Mesenchymal stem cell (in vitro differentiated cells and primary cell): ENCODE measurements at regions not wholly inside any gene's neighbourhood (a gene's known extent, or its start where the extent isn't known, plus 50 kb on each side); places are given as distances from the start of the nearest gene placed in this dataset.
A peak's percentile ranks its signal among the peaks of the same experiment; 100 is the strongest.

Experiments used
- DNase-seq: peaks from one replicate; pipeline ENCODE4 v3.0.0-alpha.2; 2013
- H2AFZ ChIP-seq: one replicate; pipeline ENCODE4 v1.6.1; 2013; ENCODE audit warnings: low read depth, mild to moderate bottlenecking, control low read depth, inconsistent platforms, low read length, moderate library complexity
- H2AK5ac ChIP-seq: 2 replicates; pipeline ENCODE4 v1.6.1; 2013; ENCODE audit warnings: low read length, moderate library complexity, mild to moderate bottlenecking, inconsistent platforms; ENCODE audit not compliant: severe bottlenecking
- H2BK120ac ChIP-seq: one replicate; pipeline ENCODE4 v1.6.1; 2013; ENCODE audit warnings: low read depth, mild to moderate bottlenecking, inconsistent platforms, low read length, moderate library complexity
- H2BK12ac ChIP-seq, 2 experiments: one replicate each; pipeline ENCODE4 v1.6.1; 2013; ENCODE audit warnings: inconsistent platforms in 2 of 2, low read length in 2 of 2, mild to moderate bottlenecking in 2 of 2, moderate library complexity in 2 of 2, control low read depth in 1 of 2
- H2BK15ac ChIP-seq: one replicate; pipeline ENCODE4 v1.6.1; 2013; ENCODE audit warnings: mild to moderate bottlenecking, low read depth, inconsistent platforms; ENCODE audit not compliant: poor library complexity, severe bottlenecking
- H2BK5ac ChIP-seq: 2 replicates; pipeline ENCODE4 v1.6.1; 2013; ENCODE audit warnings: low read depth, mild to moderate bottlenecking, low read length, control low read depth, inconsistent platforms; ENCODE audit not compliant: poor library complexity, severe bottlenecking
- H3K14ac ChIP-seq, 2 experiments: one replicate each; pipeline ENCODE4 v1.6.1; 2013; ENCODE audit warnings: inconsistent platforms in 2 of 2, low read length in 2 of 2, control low read depth in 1 of 2, mild to moderate bottlenecking in 1 of 2, moderate library complexity in 1 of 2
- H3K18ac ChIP-seq, 2 experiments: one replicate each; pipeline ENCODE4 v1.6.1; 2013; ENCODE audit warnings: inconsistent platforms in 2 of 2, low read length in 2 of 2, control low read depth in 1 of 2, low read depth in 1 of 2, mild to moderate bottlenecking in 1 of 2
- H3K23ac ChIP-seq, 2 experiments: one replicate each; pipeline ENCODE4 v1.6.1; 2013; ENCODE audit warnings: inconsistent platforms in 2 of 2, low read length in 2 of 2, mild to moderate bottlenecking in 2 of 2, moderate library complexity in 2 of 2, control low read depth in 1 of 2
- H3K27ac ChIP-seq: 2 replicates; pipeline ENCODE4 v1.5.1; 2013; ENCODE audit warnings: mild to moderate bottlenecking, moderate library complexity, low read length, control low read depth, inconsistent platforms; ENCODE audit not compliant: poor library complexity, severe bottlenecking
- H3K27me3 ChIP-seq, 2 experiments: 2 replicates each; pipeline versions ENCODE4 v1.6.1 to v1.7.0; 2013; ENCODE audit warnings: low read length in 2 of 2, mild to moderate bottlenecking in 2 of 2, moderate library complexity in 2 of 2, control low read depth in 1 of 2, inconsistent platforms in 1 of 2; ENCODE audit not compliant: control insufficient read depth in 1 of 2, insufficient read depth in 1 of 2
- H3K36me3 ChIP-seq, 2 experiments: 2 replicates each; pipeline versions ENCODE4 v1.6.1 to v1.7.0; 2013; ENCODE audit warnings: low read length in 2 of 2, control low read depth in 1 of 2, inconsistent platforms in 1 of 2, low read depth in 1 of 2, mild to moderate bottlenecking in 1 of 2; ENCODE audit not compliant: insufficient read depth in 2 of 2, control insufficient read depth in 1 of 2
- H3K4ac ChIP-seq, 2 experiments: one replicate each; pipeline ENCODE4 v1.6.1; 2013; ENCODE audit warnings: inconsistent platforms in 2 of 2, low read length in 2 of 2, mild to moderate bottlenecking in 2 of 2, moderate library complexity in 2 of 2, control low read depth in 1 of 2, low read depth in 1 of 2
- H3K4me1 ChIP-seq: 2 replicates; pipeline ENCODE4 v1.6.1; 2013; ENCODE audit warnings: low read depth, low read length, control low read depth; ENCODE audit not compliant: control insufficient read depth, insufficient read depth
- H3K4me2 ChIP-seq: 2 replicates; pipeline ENCODE4 v1.6.1; 2013; ENCODE audit warnings: low read length, mild to moderate bottlenecking, inconsistent platforms; ENCODE audit not compliant: poor library complexity, severe bottlenecking
- H3K4me3 ChIP-seq, 2 experiments: 2 replicates each; pipeline versions ENCODE4 v1.5.1 to v1.7.0; 2013; ENCODE audit warnings: low read length in 2 of 2, mild to moderate bottlenecking in 2 of 2, control low read depth in 1 of 2, low read depth in 1 of 2; ENCODE audit not compliant: insufficient read depth in 1 of 2
- H3K79me1 ChIP-seq: replicated peaks from 2 replicates; pipeline ENCODE4 v1.6.1; 2013; ENCODE audit warnings: mild to moderate bottlenecking, control low read depth, low read length, inconsistent platforms; ENCODE audit not compliant: poor library complexity, severe bottlenecking
- H3K9ac ChIP-seq: 2 replicates; pipeline ENCODE4 v1.7.0; 2013; ENCODE audit warnings: mild to moderate bottlenecking, low read length, moderate library complexity
- H3K9me3 ChIP-seq: 2 replicates; pipeline ENCODE4 v1.7.0; 2013; ENCODE audit warnings: mild to moderate bottlenecking, low read length; ENCODE audit not compliant: control insufficient read depth
- H4K8ac ChIP-seq: one replicate; pipeline ENCODE4 v1.6.1; 2013; ENCODE audit warnings: inconsistent platforms, mild to moderate bottlenecking, low read length, moderate library complexity
- H4K91ac ChIP-seq: one replicate; pipeline ENCODE4 v1.6.1; 2013; ENCODE audit warnings: mild to moderate bottlenecking, low read length, inconsistent platforms
- WGBS: methylation state at CpG from one replicate; pipeline ENCODE4 v1.1.7; 2013; ENCODE audit warnings: mixed read lengths; 5-methylcytosine and 5-hydroxymethylcytosine counted together

DNA sequence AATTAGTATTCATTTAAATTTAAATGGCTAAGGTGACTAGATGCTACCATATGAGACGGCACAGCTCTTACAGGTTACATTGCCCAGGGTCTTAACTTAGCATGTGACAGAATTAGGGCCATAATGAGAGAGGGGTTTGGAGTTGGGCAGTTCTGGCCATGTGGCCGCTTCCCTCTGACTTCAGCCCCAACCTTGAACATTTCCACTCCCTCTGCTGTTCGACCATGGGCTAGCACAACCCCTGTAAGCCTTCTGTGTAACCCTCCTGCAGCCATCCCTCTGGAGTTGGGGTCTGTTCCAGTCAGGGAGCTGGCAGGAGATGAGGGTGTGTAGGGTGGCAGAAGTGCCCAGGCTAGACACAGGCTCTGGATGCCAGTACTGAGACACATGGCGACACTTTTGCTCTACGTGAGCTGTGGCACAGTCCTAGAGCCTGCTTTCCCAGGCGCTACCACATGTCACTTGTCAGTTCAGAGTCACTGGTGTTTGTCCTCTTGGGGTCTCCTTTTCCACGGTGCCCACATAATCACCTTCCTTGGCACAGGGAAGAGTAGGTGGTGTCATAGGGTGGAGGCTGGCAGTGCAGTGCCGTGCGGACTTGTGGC is 128.7 kb upstream of the PITX1 start:
- no peak overlapping the region for H3K23ac ChIP-seq
- no peak overlapping the region for H3K4me2 ChIP-seq
- no peak overlapping the region for H2BK5ac ChIP-seq
- no peak for DNase-seq
- no peak overlapping the region for H2BK15ac ChIP-seq
- H3K18ac ChIP-seq, result no peak overlapping the region
- H3K27ac ChIP-seq, result no peak overlapping the region
- no peak overlapping the region for H3K9ac ChIP-seq
- H2BK120ac ChIP-seq, result no peak overlapping the region
- H2BK12ac ChIP-seq, result no peak overlapping the region
- no peak overlapping the region for H2AFZ ChIP-seq
- H4K8ac ChIP-seq, result no peak overlapping the region
- no peak overlapping the region for H3K4ac ChIP-seq
- H3K9me3 ChIP-seq, result peaks cover 23% of the 10 kb centered on the region
- no peak overlapping the region for H3K14ac ChIP-seq
- 81% methylated on average over 7 of the region's 9 CpGs for WGBS
- H4K91ac ChIP-seq, result peak overlapping the region; percentile 18
- H2AK5ac ChIP-seq, result no peak overlapping the region
- H3K36me3 ChIP-seq, result no peaks in the 10 kb centered on the region
- no peaks in the 10 kb centered on the region for H3K4me1 ChIP-seq
- no peaks in the 10 kb centered on the region for H3K79me1 ChIP-seq
- peaks cover 42 to 51% of the 10 kb centered on the region in 2 experiments for H3K27me3 ChIP-seq
- no peak overlapping the region for H3K4me3 ChIP-seq

DNA sequence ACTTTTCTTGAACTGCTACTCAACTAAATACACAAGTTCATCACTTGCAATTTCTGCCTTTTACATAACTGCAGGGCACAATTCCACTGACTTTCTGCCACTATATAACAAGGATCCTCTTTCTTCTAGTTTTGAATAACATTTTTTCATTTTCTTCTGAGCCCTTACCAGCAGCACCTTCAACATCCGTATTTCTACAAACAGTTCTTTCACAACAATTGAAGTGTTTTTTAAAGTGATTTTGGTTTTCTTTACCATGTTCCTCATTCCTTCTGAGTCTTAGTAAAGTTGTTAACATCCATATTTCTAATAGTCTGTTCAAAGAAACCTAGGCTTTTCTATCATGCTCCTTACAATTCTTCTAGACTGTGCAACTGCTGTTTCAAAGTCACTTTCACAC is 127.2 kb upstream of the PITX1 start:
- DNase-seq, result no peak
- no peak overlapping the region for H3K9ac ChIP-seq
- no peak overlapping the region for H2AFZ ChIP-seq
- H3K27me3 ChIP-seq, result peaks cover 31 to 39% of the 10 kb centered on the region in 2 experiments
- H2BK5ac ChIP-seq, result no peak overlapping the region
- H3K18ac ChIP-seq, result no peak overlapping the region
- H4K91ac ChIP-seq, result no peak overlapping the region
- H3K79me1 ChIP-seq, result no peaks in the 10 kb centered on the region
- no peak overlapping the region for H3K27ac ChIP-seq
- no peak overlapping the region for H3K4me2 ChIP-seq
- no peaks in the 10 kb centered on the region for H3K36me3 ChIP-seq
- peaks cover 24% of the 10 kb centered on the region for H3K9me3 ChIP-seq
- no peak overlapping the region for H2BK120ac ChIP-seq
- H4K8ac ChIP-seq, result no peak overlapping the region
- H2AK5ac ChIP-seq, result no peak overlapping the region
- no CpG with 5 or more reads among the region's 1 CpG for WGBS
- H3K4me3 ChIP-seq, result no peak overlapping the region
- no peak overlapping the region for H3K23ac ChIP-seq
- no peaks in the 10 kb centered on the region for H3K4me1 ChIP-seq
- H2BK15ac ChIP-seq, result no peak overlapping the region
- H3K4ac ChIP-seq, result no peak overlapping the region
- no peak overlapping the region for H3K14ac ChIP-seq
- H2BK12ac ChIP-seq, result no peak overlapping the region

DNA sequence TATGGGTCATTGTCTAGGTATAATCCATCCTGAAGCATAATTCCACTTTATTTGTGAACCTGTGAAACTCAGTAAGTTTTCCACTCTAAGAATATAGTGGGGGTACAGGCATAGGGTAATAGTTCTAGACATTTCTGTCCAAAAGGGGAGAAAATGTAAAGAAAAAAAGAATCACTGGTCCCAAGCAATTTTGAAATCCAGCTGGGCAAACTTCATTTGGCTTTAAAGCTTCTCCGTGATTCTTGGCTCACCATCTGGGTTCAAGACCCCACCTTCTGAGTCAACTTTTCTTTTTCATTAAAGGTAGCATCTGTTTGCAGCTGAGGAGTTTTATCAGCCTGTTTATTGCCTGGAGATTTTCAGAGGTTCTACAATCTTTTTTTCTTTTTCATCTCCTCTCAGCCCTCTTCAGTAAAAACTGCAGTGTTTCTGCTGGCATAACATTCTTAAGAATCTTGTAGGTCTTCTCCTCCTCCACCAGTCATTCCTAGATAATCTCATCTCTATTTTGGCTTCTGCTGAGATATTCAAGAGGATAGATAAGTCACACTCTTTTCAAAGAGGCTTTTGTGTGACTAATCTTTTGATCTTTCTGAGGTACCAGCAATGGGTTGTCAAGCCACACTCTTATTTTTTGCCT is 126.1 kb upstream of the PITX1 start:
- H3K18ac ChIP-seq, result no peak overlapping the region
- H3K4me1 ChIP-seq, result no peaks in the 10 kb centered on the region
- H3K4me3 ChIP-seq, result no peak overlapping the region
- H2BK12ac ChIP-seq, result no peak overlapping the region
- no peak overlapping the region for H3K27ac ChIP-seq
- peaks cover 24% of the 10 kb centered on the region for H3K9me3 ChIP-seq
- no peak overlapping the region for H4K91ac ChIP-seq
- H4K8ac ChIP-seq, result no peak overlapping the region
- no peak overlapping the region for H3K4me2 ChIP-seq
- no peak overlapping the region for H3K23ac ChIP-seq
- no peaks in the 10 kb centered on the region for H3K36me3 ChIP-seq
- no peak overlapping the region for H2BK120ac ChIP-seq
- H2BK15ac ChIP-seq, result no peak overlapping the region
- no peak overlapping the region for H2AFZ ChIP-seq
- 75% methylated on average over 1 of the region's 1 CpG for WGBS
- H3K27me3 ChIP-seq, result peaks cover 39% of the 10 kb centered on the region in 2 experiments
- no peak overlapping the region for H3K9ac ChIP-seq
- H3K4ac ChIP-seq, result no peak overlapping the region
- no peak overlapping the region for H2BK5ac ChIP-seq
- no peak for DNase-seq
- H2AK5ac ChIP-seq, result no peak overlapping the region
- H3K79me1 ChIP-seq, result no peaks in the 10 kb centered on the region
- H3K14ac ChIP-seq, result no peak overlapping the region

DNA sequence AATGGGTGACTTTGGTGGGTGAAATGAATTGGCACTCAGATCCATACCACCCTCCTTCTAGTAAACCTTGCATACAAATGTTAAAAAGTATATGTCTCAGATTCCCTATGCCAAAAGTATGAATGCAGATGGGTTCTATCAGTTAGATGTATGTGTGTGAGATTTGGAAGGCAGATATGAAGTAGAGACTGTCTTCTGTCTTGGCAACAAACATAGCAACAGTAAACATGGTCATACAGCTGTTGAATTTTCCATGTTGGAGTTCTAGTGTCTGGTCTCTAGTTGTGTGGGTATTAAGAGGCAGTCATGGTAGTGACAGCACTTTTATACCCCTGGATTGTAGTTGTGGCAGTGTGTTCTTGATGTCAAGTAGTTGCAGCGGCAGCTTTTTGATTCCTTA is 125.6 kb upstream of the PITX1 start:
- no peak overlapping the region for H2BK15ac ChIP-seq
- H2BK5ac ChIP-seq, result no peak overlapping the region
- DNase-seq, result peak; percentile 25
- H2BK12ac ChIP-seq, result no peak overlapping the region
- no peak overlapping the region for H3K23ac ChIP-seq
- no peak overlapping the region for H3K27ac ChIP-seq
- H3K4ac ChIP-seq, result no peak overlapping the region
- H2AFZ ChIP-seq, result no peak overlapping the region
- H4K8ac ChIP-seq, result no peak overlapping the region
- H3K4me3 ChIP-seq, result no peak overlapping the region
- H3K27me3 ChIP-seq, result peaks cover 39 to 44% of the 10 kb centered on the region in 2 experiments
- no peaks in the 10 kb centered on the region for H3K4me1 ChIP-seq
- no peak overlapping the region for H3K4me2 ChIP-seq
- H2AK5ac ChIP-seq, result no peak overlapping the region
- no peaks in the 10 kb centered on the region for H3K79me1 ChIP-seq
- no peak overlapping the region for H3K18ac ChIP-seq
- no peak overlapping the region for H4K91ac ChIP-seq
- H3K14ac ChIP-seq, result no peak overlapping the region
- peaks cover 24% of the 10 kb centered on the region for H3K9me3 ChIP-seq
- no peak overlapping the region for H3K9ac ChIP-seq
- H3K36me3 ChIP-seq, result no peaks in the 10 kb centered on the region
- 100% methylated on average over 1 of the region's 1 CpG for WGBS
- H2BK120ac ChIP-seq, result no peak overlapping the region
